ENCODE measurements at regions not wholly inside any gene's neighbourhood (a gene's known extent, or its start where the extent isn't known, plus 50 kb on each side); places are given as distances from the start of the nearest gene placed in this dataset.

DNA sequence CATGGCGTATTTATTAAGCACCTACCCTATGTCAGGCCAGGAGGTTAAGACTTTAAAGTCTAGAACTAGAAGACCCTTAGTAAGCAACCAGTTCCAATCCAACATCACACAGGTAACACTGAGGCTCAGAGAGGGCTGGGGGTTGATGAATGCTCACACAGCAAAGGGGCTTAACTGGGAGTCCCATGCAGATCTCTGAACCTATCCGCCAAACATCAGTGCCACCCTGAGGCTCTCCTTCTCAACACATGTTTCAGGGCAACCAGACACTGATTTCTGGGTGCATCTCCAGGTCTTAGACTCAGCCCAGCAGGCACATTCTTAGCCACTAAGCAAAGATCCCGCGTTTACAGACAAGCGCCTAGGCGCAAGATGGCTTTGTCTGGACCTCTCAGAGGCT, 92.0 kb upstream of the SLC6A11 start (continued):
- TF ChIP-seq, protein P1, sequence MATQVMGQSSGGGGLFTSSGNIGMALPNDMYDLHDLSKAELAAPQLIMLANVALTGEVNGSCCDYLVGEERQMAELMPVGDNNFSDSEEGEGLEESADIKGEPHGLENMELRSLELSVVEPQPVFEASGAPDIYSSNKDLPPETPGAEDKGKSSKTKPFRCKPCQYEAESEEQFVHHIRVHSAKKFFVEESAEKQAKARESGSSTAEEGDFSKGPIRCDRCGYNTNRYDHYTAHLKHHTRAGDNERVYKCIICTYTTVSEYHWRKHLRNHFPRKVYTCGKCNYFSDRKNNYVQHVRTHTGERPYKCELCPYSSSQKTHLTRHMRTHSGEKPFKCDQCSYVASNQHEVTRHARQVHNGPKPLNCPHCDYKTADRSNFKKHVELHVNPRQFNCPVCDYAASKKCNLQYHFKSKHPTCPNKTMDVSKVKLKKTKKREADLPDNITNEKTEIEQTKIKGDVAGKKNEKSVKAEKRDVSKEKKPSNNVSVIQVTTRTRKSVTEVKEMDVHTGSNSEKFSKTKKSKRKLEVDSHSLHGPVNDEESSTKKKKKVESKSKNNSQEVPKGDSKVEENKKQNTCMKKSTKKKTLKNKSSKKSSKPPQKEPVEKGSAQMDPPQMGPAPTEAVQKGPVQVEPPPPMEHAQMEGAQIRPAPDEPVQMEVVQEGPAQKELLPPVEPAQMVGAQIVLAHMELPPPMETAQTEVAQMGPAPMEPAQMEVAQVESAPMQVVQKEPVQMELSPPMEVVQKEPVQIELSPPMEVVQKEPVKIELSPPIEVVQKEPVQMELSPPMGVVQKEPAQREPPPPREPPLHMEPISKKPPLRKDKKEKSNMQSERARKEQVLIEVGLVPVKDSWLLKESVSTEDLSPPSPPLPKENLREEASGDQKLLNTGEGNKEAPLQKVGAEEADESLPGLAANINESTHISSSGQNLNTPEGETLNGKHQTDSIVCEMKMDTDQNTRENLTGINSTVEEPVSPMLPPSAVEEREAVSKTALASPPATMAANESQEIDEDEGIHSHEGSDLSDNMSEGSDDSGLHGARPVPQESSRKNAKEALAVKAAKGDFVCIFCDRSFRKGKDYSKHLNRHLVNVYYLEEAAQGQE (IDR thresholded peaks at IDR 0.05; ENCODE audit: unreplicated experiment) = no peak
- TF ChIP-seq STAT1 (IDR thresholded peaks at IDR 0.05; ENCODE audit: unreplicated experiment) (no peak), ZNF331 (CRISPR knock-in tag; IDR thresholded peaks at IDR 0.05; ENCODE audit: low read depth) (no peak)

DNA sequence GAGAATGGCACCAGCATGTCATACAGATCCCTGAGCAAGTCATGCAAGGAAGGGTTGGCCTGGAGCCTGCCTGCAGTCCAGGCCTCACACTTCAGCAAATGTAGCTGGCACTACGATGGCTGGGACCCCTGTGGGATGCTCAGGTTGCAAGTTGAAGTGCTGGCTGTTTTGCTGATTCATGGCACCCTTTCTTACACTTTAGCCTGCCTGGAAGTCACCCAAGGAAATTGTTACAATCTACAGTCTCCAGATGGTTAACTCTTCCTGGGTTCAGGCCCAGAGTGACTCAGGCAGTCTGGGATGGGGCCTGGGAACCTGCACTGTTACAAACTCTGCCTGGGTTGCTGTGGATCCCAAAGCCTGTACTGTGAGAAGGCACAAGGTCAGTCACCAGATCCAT, 91.0 kb upstream of the SLC6A11 start:
- DNase-seq (ENCODE audit: low spot score) = no peak
- no peak overlapping the region for H3K27ac ChIP-seq (ENCODE audit: low read depth)
- H3K79me2 ChIP-seq (replicated peaks; ENCODE audit: insufficient read depth) = no peaks in the 10 kb centered on the region
- H3K4me2 ChIP-seq = no peak overlapping the region
- H3K27me3 ChIP-seq (ENCODE audit: insufficient read depth) = no peaks in the 10 kb centered on the region
- no peak overlapping the region for H3K4me3 ChIP-seq
- Mint-ChIP-seq H3K27me3 (ENCODE audit: insufficient read depth, low read depth, poor library complexity) (peaks cover 4% of the 10 kb centered on the region), H3K27ac (peak overlapping the region; percentile 18; the same call in 1 of the 2 replicates), H3K9me3 (no peaks in the 10 kb centered on the region), H3K4me1 (peaks cover 22% of the 10 kb centered on the region), H3K36me3 (ENCODE audit: low read depth) (no peaks in the 10 kb centered on the region), H3K4me3 (no peak overlapping the region)
- H3K36me3 ChIP-seq (ENCODE audit: insufficient read depth) = no peaks in the 10 kb centered on the region
- no peak for ATAC-seq
- peaks cover 6% of the 10 kb centered on the region; the same call in 1 of the 2 replicates for H3K4me1 ChIP-seq (ENCODE audit: insufficient read depth)
- H4K20me1 ChIP-seq (replicated peaks; ENCODE audit: insufficient read depth) = no peaks in the 10 kb centered on the region
- H3K9me2 ChIP-seq (ENCODE audit: insufficient read depth) = no peaks in the 10 kb centered on the region
- H2AFZ ChIP-seq = no peak overlapping the region
- no peaks in the 10 kb centered on the region for H3F3A ChIP-seq (replicated peaks; ENCODE audit: low read depth)
- no peak for TF ChIP-seq EZH2 (IDR thresholded peaks at IDR 0.05; ENCODE audit: low read depth, unreplicated experiment)
- no peak for TF ChIP-seq POLR2AphosphoS5 (IDR thresholded peaks at IDR 0.05; ENCODE audit: low read depth)
- TF ChIP-seq, protein P1 (IDR thresholded peaks at IDR 0.05; ENCODE audit: unreplicated experiment) = no peak
- TF ChIP-seq, protein P2, sequence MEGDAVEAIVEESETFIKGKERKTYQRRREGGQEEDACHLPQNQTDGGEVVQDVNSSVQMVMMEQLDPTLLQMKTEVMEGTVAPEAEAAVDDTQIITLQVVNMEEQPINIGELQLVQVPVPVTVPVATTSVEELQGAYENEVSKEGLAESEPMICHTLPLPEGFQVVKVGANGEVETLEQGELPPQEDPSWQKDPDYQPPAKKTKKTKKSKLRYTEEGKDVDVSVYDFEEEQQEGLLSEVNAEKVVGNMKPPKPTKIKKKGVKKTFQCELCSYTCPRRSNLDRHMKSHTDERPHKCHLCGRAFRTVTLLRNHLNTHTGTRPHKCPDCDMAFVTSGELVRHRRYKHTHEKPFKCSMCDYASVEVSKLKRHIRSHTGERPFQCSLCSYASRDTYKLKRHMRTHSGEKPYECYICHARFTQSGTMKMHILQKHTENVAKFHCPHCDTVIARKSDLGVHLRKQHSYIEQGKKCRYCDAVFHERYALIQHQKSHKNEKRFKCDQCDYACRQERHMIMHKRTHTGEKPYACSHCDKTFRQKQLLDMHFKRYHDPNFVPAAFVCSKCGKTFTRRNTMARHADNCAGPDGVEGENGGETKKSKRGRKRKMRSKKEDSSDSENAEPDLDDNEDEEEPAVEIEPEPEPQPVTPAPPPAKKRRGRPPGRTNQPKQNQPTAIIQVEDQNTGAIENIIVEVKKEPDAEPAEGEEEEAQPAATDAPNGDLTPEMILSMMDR (conservative IDR thresholded peaks at IDR 0.05; ENCODE audit: low read depth in 2 of 2) = no peak
- TF ChIP-seq, protein P3, sequence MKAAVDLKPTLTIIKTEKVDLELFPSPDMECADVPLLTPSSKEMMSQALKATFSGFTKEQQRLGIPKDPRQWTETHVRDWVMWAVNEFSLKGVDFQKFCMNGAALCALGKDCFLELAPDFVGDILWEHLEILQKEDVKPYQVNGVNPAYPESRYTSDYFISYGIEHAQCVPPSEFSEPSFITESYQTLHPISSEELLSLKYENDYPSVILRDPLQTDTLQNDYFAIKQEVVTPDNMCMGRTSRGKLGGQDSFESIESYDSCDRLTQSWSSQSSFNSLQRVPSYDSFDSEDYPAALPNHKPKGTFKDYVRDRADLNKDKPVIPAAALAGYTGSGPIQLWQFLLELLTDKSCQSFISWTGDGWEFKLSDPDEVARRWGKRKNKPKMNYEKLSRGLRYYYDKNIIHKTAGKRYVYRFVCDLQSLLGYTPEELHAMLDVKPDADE (IDR thresholded peaks at IDR 0.05) = no peak
- TF ChIP-seq JUNB (IDR thresholded peaks at IDR 0.05; ENCODE audit: unreplicated experiment) = no peak
- TF ChIP-seq ZNF114 (CRISPR knock-in tag; IDR thresholded peaks at IDR 0.05) = no peak
- TF ChIP-seq ZNF331 (CRISPR knock-in tag; IDR thresholded peaks at IDR 0.05; ENCODE audit: low read depth) = no peak
- TF ChIP-seq EZH2phosphoT487 (IDR thresholded peaks at IDR 0.05; ENCODE audit: unreplicated experiment) = no peak
- TF ChIP-seq CREB1 (CRISPR knock-in tag; IDR thresholded peaks at IDR 0.05; ENCODE audit: low read depth) = no peak
- TF ChIP-seq NANOG (IDR thresholded peaks at IDR 0.05; ENCODE audit: borderline replicate concordance) = no peak
- no peak for TF ChIP-seq STAT1 (IDR thresholded peaks at IDR 0.05; ENCODE audit: unreplicated experiment)
